CD4-positive, alpha-beta T cell treated with Interleukin-15 for 4 hours (primary cell): ENCODE measurements at regions not wholly inside any gene's neighbourhood (a gene's known extent, or its start where the extent isn't known, plus 50 kb on each side); places are given as distances from the start of the nearest gene placed in this dataset.
A peak's percentile ranks its signal among the peaks of the same experiment; 100 is the strongest.

Source experiments
- DNase-seq: peaks from one replicate; pipeline ENCODE4 v3.0.0-alpha.2; 2020; ENCODE audit warnings: low spot score

GRCh38 chr12:65556676-65557437 lies 267.4 kb upstream of the HMGA2 start:
- peak; percentile 48 for DNase-seq

GRCh38 chr12:65557438-65558181 lies 266.7 kb upstream of the HMGA2 start:
- DNase-seq: no peak

- DNase-seq: no peak
These were observed 264.0 kb upstream of the HMGA2 start for GRCh38 chr12:65560286-65560685.

- no peak for DNase-seq
These were observed 262.4 kb upstream of the HMGA2 start for GRCh38 chr12:65561798-65562382.

- no peak for DNase-seq
These were observed 258.4 kb upstream of the HMGA2 start for GRCh38 chr12:65565601-65566560.

GRCh38 chr12:65566751-65567150 lies 257.5 kb upstream of the HMGA2 start:
- DNase-seq: no peak

GRCh38 chr12:65567820-65568219 lies 256.5 kb upstream of the HMGA2 start:
- no peak for DNase-seq

GRCh38 chr12:65568517-65568916 lies 255.8 kb upstream of the HMGA2 start:
- no peak for DNase-seq

GRCh38 chr12:65570451-65571130 lies 253.7 kb upstream of the HMGA2 start:
- no peak for DNase-seq

GRCh38 chr12:65574867-65575266 lies 249.4 kb upstream of the HMGA2 start:
- no peak for DNase-seq

- no peak for DNase-seq
These were observed 240.3 kb upstream of the HMGA2 start for GRCh38 chr12:65584016-65584415.

GRCh38 chr12:65585648-65586602 lies 238.4 kb upstream of the HMGA2 start:
- no peak for DNase-seq

- DNase-seq: no peak
These were observed 237.5 kb upstream of the HMGA2 start for GRCh38 chr12:65586796-65587195.

GRCh38 chr12:65590318-65590717 lies 234.0 kb upstream of the HMGA2 start:
- DNase-seq: no peak

- no peak for DNase-seq
These were observed 231.9 kb upstream of the HMGA2 start for GRCh38 chr12:65592416-65592815.

GRCh38 chr12:65593239-65593701 lies 231.0 kb upstream of the HMGA2 start:
- DNase-seq: no peak

GRCh38 chr12:65594409-65594808 lies 229.9 kb upstream of the HMGA2 start:
- no peak for DNase-seq

GRCh38 chr12:65595016-65595560 lies 229.2 kb upstream of the HMGA2 start:
- DNase-seq: no peak

GRCh38 chr12:65596514-65597091 lies 227.7 kb upstream of the HMGA2 start:
- DNase-seq: no peak
